ENCODE measurements at regions not wholly inside any gene's neighbourhood (a gene's known extent, or its start where the extent isn't known, plus 50 kb on each side); places are given as distances from the start of the nearest gene placed in this dataset.
A peak's percentile ranks its signal among the peaks of the same experiment; 100 is the strongest.

DNA sequence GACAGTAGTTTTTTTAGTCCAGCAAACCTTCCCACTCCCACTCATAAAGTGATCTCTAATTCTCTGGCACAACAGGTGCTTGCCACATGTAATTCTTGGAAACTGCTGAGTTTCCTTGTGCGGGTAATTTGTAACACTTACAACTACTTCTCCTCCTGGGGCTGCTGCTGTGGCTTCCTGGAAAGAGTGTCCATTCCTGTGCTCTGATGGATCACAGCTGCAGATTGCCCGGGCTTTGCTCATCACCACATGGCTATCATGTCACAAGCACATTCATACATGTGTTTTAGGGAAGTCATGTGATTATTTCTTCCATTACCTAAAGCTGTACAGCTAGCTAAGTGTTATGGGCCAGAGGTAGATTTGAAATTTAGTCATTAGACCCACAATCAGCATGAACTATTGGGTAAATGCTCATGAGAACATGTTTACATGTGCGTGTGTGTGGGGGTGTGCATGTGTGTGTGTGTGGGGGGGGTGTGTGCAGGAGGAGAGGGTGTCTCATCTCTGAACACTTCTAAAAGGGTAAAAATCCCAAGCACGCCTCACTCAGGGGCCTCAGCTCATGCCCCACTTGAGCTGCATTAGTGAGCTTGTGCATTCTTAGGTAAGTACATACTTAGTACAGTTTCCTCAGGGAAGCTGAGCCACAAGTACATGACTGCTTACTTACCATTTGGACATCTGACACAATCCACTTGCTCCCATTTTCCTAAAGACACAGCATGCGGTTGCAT is 118.1 kb upstream of the CCDC112 start:
- TF ChIP-seq, protein P1, sequence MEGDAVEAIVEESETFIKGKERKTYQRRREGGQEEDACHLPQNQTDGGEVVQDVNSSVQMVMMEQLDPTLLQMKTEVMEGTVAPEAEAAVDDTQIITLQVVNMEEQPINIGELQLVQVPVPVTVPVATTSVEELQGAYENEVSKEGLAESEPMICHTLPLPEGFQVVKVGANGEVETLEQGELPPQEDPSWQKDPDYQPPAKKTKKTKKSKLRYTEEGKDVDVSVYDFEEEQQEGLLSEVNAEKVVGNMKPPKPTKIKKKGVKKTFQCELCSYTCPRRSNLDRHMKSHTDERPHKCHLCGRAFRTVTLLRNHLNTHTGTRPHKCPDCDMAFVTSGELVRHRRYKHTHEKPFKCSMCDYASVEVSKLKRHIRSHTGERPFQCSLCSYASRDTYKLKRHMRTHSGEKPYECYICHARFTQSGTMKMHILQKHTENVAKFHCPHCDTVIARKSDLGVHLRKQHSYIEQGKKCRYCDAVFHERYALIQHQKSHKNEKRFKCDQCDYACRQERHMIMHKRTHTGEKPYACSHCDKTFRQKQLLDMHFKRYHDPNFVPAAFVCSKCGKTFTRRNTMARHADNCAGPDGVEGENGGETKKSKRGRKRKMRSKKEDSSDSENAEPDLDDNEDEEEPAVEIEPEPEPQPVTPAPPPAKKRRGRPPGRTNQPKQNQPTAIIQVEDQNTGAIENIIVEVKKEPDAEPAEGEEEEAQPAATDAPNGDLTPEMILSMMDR (IDR thresholded peaks at IDR 0.05; ENCODE audit: low read depth, low read length, missing control alignments): no peak
- peak; percentile 98 for DNase-seq (ENCODE audit: extremely low read depth, low read depth)
- no peak overlapping the region for H3K4me3 ChIP-seq (replicated peaks; ENCODE audit: low read depth, low read length)

GRCh38 chr5:115413651-115414050 is 117.2 kb upstream of the CCDC112 start:
- no peak overlapping the region for H3K4me3 ChIP-seq (replicated peaks; ENCODE audit: low read depth, low read length)
- no peak for DNase-seq (ENCODE audit: extremely low read depth, low read depth)
- TF ChIP-seq, protein P1 (IDR thresholded peaks at IDR 0.05; ENCODE audit: low read depth, low read length, missing control alignments): no peak

DNA sequence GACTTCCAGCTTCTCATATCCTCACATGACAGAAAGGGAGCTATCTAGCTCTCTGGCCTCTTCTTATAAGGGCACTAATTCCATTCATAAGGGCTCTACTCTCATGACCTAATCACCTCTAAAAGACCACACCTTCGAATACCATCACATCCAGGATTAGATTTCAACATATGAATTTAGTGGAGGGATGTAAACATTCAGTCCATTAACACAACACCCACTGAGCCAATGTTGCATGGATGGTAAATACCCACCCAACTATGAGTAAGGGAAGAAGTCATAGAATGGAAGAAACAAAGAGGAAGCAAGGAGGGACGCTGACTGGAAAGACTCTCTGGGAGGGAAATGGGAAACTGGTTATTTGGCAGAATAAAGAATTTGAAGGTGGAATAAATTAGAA is 112.6 kb upstream of the CCDC112 start:
- H3K4me3 ChIP-seq (replicated peaks; ENCODE audit: low read depth, low read length): no peak overlapping the region
- TF ChIP-seq, protein P1 (IDR thresholded peaks at IDR 0.05; ENCODE audit: low read depth, low read length, missing control alignments): no peak
- DNase-seq (ENCODE audit: extremely low read depth, low read depth): no peak

DNA sequence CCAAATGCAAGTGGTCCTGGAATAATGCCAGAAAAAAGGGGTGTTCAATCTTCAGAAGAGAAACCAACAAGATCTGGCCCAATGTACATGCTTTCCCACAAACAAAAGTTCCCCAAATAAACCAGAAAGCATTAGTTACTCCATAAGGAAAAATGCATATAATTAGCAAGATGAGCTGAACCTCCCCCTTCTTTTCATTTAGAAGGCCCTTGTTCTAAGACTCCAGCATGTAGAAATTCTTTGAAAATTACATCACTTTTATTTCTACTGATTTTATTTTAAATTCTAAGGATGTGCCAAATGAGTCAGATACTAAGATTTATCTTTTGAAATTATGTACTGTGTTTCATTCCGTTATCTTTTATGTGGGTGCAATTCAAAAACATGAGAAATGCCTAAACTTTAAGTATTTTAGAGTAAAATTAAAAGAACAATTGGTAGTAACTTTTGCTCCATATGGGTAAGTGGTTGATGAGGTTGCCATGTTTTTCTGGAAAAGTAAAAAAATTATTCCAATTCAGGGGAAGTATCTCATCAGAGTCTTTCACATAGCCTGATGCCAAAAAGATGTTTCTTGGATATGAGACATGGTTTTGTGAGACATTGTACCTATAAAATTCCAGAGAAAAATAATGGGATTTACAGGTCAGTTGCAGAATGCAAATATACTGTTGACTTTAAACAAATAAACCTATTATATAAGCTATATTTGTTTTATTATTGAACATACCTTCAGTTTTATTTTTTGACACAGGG is 106.5 kb upstream of the CCDC112 start:
- H3K4me3 ChIP-seq (replicated peaks; ENCODE audit: low read depth, low read length): no peak overlapping the region
- TF ChIP-seq, protein P1 (IDR thresholded peaks at IDR 0.05; ENCODE audit: low read depth, low read length, missing control alignments): no peak
- DNase-seq (ENCODE audit: extremely low read depth, low read depth): no peak

DNA sequence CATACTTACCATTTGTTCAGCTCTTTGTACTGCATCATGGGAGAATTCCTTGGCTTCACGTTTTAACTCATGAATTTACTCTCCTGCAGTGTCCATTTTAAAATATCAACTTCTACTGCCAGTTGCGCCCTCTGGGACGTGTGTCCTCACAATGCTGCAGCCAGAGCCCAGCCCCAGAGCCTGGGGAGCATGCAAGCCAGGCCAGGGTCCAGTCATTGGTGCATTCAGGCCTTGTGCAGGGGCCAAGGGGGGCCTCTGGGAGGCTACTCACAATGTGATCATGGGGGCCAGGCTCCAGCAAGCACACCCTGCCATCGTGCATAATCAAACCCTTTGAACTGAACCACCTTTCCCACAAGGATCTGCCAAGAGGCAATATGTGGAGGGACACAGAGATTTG is 105.6 kb upstream of the CCDC112 start:
- H3K4me3 ChIP-seq (replicated peaks; ENCODE audit: low read depth, low read length): no peak overlapping the region
- TF ChIP-seq, protein P1 (IDR thresholded peaks at IDR 0.05; ENCODE audit: low read depth, low read length, missing control alignments): no peak
- no peak for DNase-seq (ENCODE audit: extremely low read depth, low read depth)

DNA sequence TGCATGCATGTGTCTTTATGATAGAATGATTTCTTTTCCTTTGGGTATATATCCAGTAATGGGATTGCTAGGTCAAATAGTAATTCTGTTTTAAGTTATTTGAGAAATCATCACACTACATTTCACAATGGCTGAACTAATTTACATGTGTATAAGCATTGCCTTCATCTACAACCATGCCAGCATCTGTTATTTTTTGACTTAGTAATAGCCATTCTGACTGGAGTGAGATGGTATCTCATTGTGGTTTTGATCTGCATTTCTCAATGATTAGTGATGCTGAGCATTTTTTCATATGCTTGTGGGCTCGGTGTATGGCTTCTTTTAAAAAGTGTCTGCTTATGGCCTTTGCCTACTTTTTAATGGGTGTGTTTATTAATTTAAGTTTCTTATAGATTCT is 102.3 kb upstream of the CCDC112 start:
- TF ChIP-seq, protein P1 (IDR thresholded peaks at IDR 0.05; ENCODE audit: low read depth, low read length, missing control alignments): no peak
- DNase-seq (ENCODE audit: extremely low read depth, low read depth): peak; percentile 49
- no peak overlapping the region for H3K4me3 ChIP-seq (replicated peaks; ENCODE audit: low read depth, low read length)

Data from HFF-Myc (cell line).